ENCODE measurements at regions not wholly inside any gene's neighbourhood (a gene's known extent, or its start where the extent isn't known, plus 50 kb on each side); places are given as distances from the start of the nearest gene placed in this dataset.

DNA sequence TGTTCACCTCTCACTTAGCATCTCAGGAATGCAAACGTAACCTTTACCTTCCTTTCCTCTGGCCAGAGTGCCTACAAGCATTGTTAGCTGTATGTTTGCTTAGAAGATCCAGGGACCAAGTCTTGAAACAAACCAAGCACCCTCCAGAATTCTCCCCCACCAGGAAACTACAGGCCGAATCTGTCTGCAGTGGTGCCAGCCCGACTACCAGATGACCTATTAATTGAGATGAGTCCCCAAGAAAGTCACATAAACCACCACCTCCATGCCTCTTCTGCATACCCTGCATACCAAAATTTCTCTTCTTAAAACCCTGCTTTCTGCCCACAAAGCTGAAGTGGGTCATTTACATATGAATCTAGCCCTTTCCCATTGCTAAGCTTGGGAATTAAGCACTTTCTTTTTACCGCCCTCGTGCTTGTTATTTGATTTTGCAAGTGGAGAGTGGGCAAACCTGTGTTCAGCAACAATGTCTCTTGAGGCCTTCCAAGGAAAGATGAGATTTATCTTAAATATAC, 1239.1 kb downstream of the CDH12 start:
- H4K20me1 ChIP-seq (ENCODE audit: control insufficient read depth, extremely low read depth, insufficient read depth, low read length) = no peaks in the 10 kb centered on the region
- no peaks in the 10 kb centered on the region for H3K9me3 ChIP-seq (ENCODE audit: control insufficient read depth, insufficient read depth, low read depth, low read length)
- H3K4me3 ChIP-seq (replicated peaks in 1 of 4; ENCODE audit: control extremely low read depth in 1 of 4, insufficient read depth in 1 of 4, low read depth in 3 of 4, low read length in 4 of 4) = no peak overlapping the region
- no peak overlapping the region for H3K9ac ChIP-seq (ENCODE audit: insufficient read depth, low read length)
- no peak overlapping the region for H3K4me2 ChIP-seq (ENCODE audit: extremely low read depth, insufficient read depth, low read length)
- no peak overlapping the region for H3K27ac ChIP-seq (ENCODE audit: insufficient read depth, low read length)
- H3K79me2 ChIP-seq (ENCODE audit: control insufficient read depth, insufficient read depth, low read length) = no peaks in the 10 kb centered on the region
- H2AFZ ChIP-seq (ENCODE audit: low read length) = no peak overlapping the region
- no peaks in the 10 kb centered on the region for H3K4me1 ChIP-seq (ENCODE audit: control insufficient read depth, extremely low read depth, insufficient read depth, low read length)
- no peaks in the 10 kb centered on the region for H3K27me3 ChIP-seq (ENCODE audit: control insufficient read depth, insufficient read depth, low read length)
- no peak for DNase-seq (ENCODE audit: low read depth in 2 of 2)
- TF ChIP-seq CTCF (conservative IDR thresholded peaks at IDR 0.05 in 1 of 2, IDR thresholded peaks at IDR 0.05 in 1 of 2; ENCODE audit: low read depth in 1 of 2, low read length in 2 of 2) = no peak
- TF ChIP-seq EZH2 (IDR thresholded peaks at IDR 0.05; ENCODE audit: low read length, missing control alignments) = no peak
- H3K36me3 ChIP-seq (ENCODE audit: control insufficient read depth, insufficient read depth, low read length) = no peaks in the 10 kb centered on the region

GRCh38 chr5:21603796-21604195, 1249.3 kb downstream of the CDH12 start:
- Histone ChIP-seq H3K4me1 (ENCODE audit: control insufficient read depth, extremely low read depth, insufficient read depth, low read length) (no peaks in the 10 kb centered on the region), H3K4me3 (replicated peaks in 1 of 4; ENCODE audit: control extremely low read depth in 1 of 4, insufficient read depth in 1 of 4, low read depth in 3 of 4, low read length in 4 of 4) (no peak overlapping the region), H3K27me3 (ENCODE audit: control insufficient read depth, insufficient read depth, low read length) (no peaks in the 10 kb centered on the region), H3K27ac (ENCODE audit: insufficient read depth, low read length) (no peak overlapping the region), H3K9ac (ENCODE audit: insufficient read depth, low read length) (no peak overlapping the region), H4K20me1 (ENCODE audit: control insufficient read depth, extremely low read depth, insufficient read depth, low read length) (no peaks in the 10 kb centered on the region), H2AFZ (ENCODE audit: low read length) (no peak overlapping the region), H3K9me3 (ENCODE audit: control insufficient read depth, insufficient read depth, low read depth, low read length) (no peaks in the 10 kb centered on the region), H3K4me2 (ENCODE audit: extremely low read depth, insufficient read depth, low read length) (no peak overlapping the region), H3K79me2 (ENCODE audit: control insufficient read depth, insufficient read depth, low read length) (no peaks in the 10 kb centered on the region), H3K36me3 (ENCODE audit: control insufficient read depth, insufficient read depth, low read length) (no peaks in the 10 kb centered on the region)
- TF ChIP-seq CTCF (conservative IDR thresholded peaks at IDR 0.05 in 1 of 2, IDR thresholded peaks at IDR 0.05 in 1 of 2; ENCODE audit: low read depth in 1 of 2, low read length in 2 of 2) = no peak
- TF ChIP-seq EZH2 (IDR thresholded peaks at IDR 0.05; ENCODE audit: low read length, missing control alignments) = no peak
- DNase-seq (ENCODE audit: low read depth in 2 of 2) = peak in 1 of 2 donors; percentile 72

DNA sequence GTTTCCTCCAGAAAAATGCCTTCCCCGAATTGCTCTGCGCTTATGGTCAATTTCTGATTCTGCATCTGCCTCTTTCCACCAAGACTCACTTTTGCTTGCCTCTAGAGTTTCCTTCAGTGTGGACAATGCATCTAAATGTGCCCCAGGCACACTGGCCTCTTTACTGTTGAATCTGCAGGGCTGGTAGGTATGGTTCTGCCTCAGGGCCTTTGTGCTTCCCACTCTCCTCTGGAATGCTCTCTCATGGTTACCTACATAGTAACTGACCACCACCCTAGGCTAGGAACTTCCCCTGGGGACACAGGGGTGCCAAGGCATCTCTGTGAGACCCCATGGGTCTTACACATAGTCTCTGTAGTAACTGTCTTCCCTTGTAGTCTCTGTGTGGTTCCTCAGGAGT, 1258.6 kb downstream of the CDH12 start:
- no peaks in the 10 kb centered on the region for H3K79me2 ChIP-seq (ENCODE audit: control insufficient read depth, insufficient read depth, low read length)
- H4K20me1 ChIP-seq (ENCODE audit: control insufficient read depth, extremely low read depth, insufficient read depth, low read length) = no peaks in the 10 kb centered on the region
- H3K27me3 ChIP-seq (ENCODE audit: control insufficient read depth, insufficient read depth, low read length) = no peaks in the 10 kb centered on the region
- no peaks in the 10 kb centered on the region for H3K4me1 ChIP-seq (ENCODE audit: control insufficient read depth, extremely low read depth, insufficient read depth, low read length)
- no peak overlapping the region for H2AFZ ChIP-seq (ENCODE audit: low read length)
- no peak for DNase-seq (ENCODE audit: low read depth in 2 of 2)
- no peak overlapping the region for H3K4me3 ChIP-seq (replicated peaks in 1 of 4; ENCODE audit: control extremely low read depth in 1 of 4, insufficient read depth in 1 of 4, low read depth in 3 of 4, low read length in 4 of 4)
- TF ChIP-seq CTCF (conservative IDR thresholded peaks at IDR 0.05 in 1 of 2, IDR thresholded peaks at IDR 0.05 in 1 of 2; ENCODE audit: low read depth in 1 of 2, low read length in 2 of 2) (no peak), EZH2 (IDR thresholded peaks at IDR 0.05; ENCODE audit: low read length, missing control alignments) (no peak)
- H3K36me3 ChIP-seq (ENCODE audit: control insufficient read depth, insufficient read depth, low read length) = no peaks in the 10 kb centered on the region
- no peak overlapping the region for H3K4me2 ChIP-seq (ENCODE audit: extremely low read depth, insufficient read depth, low read length)
- no peak overlapping the region for H3K9ac ChIP-seq (ENCODE audit: insufficient read depth, low read length)
- no peak overlapping the region for H3K27ac ChIP-seq (ENCODE audit: insufficient read depth, low read length)
- no peaks in the 10 kb centered on the region for H3K9me3 ChIP-seq (ENCODE audit: control insufficient read depth, insufficient read depth, low read depth, low read length)

Data from fibroblast of lung (primary cell).